Thyroid gland (tissue), 4 donors: ENCODE measurements at regions not wholly inside any gene's neighbourhood (a gene's known extent, or its start where the extent isn't known, plus 50 kb on each side); places are given as distances from the start of the nearest gene placed in this dataset.

Experiments
- DNase-seq, 2 donors: peaks; one replicate each; pipeline ENCODE4 v3.0.0-alpha.2; 2019
- H3K27ac ChIP-seq, 3 donors: fragments of 200-600 bp; sonication (generic); 1 replicate in 2 of 3; 2 replicates in 1 of 3; pipeline ENCODE4 v1.5.1; 2016 to 2019; ENCODE audit warnings: mild to moderate bottlenecking in 1 of 3, moderate library complexity in 1 of 3
- H3K27me3 ChIP-seq: fragments of 200-600 bp; sonication (generic); one replicate; pipeline ENCODE4 v1.5.1; 2019
- H3K36me3 ChIP-seq, 2 donors: fragments of 200-600 bp; sonication (generic); one replicate each; pipeline ENCODE4 v1.5.1; 2016 to 2019
- H3K4me1 ChIP-seq, 2 donors: fragments of 200-600 bp; sonication (generic); one replicate each; pipeline ENCODE4 v1.5.1; 2017 to 2019
- H3K4me3 ChIP-seq, 3 donors: fragments of 200-600 bp; sonication (generic); replicated peaks in 1 of 3; 1 replicate in 2 of 3; 2 replicates in 1 of 3; pipeline ENCODE4 v1.5.1; 2016; ENCODE audit warnings: mild to moderate bottlenecking in 1 of 3
- H3K9me3 ChIP-seq: fragments of 200-600 bp; sonication (generic); one replicate; pipeline ENCODE4 v1.5.1; 2017
- CTCF ChIP-seq, 6 experiments: fragments of 200-600 bp in 3 of 6; fragments of 450-650 bp in 3 of 6; sonication (generic) in 3 of 6; IDR thresholded peaks; one replicate each; pipeline ENCODE4 v1.5.1; 2016 to 2019; ENCODE audit warnings: antibody characterized with exemption in 6 of 6, mild to moderate bottlenecking in 2 of 6, inconsistent platforms in 1 of 6, moderate library complexity in 1 of 6
- POLR2A ChIP-seq, 2 donors: fragments of 450-650 bp; IDR thresholded peaks; one replicate each; pipeline ENCODE4 v1.6.1; 2017; ENCODE audit warnings: antibody characterized with exemption in 2 of 2, mild to moderate bottlenecking in 2 of 2, moderate library complexity in 1 of 2
- WGBS, 2 donors: methylation state at CpG; one replicate each; pipeline ENCODE4 v1.1.5; 2017; 5-methylcytosine and 5-hydroxymethylcytosine counted together
- intact Hi-C: fragments of 100-400 bp; cut with DNase I; formaldehyde crosslinking; loops from one replicate; pipeline ENCODE4 v1.15.1; 2023

- H3K4me3 ChIP-seq: no peak overlapping the region
- intact Hi-C loops: no loop called here
- no peaks in the 10 kb centered on the region for H3K4me1 ChIP-seq
- H3K27me3 ChIP-seq: no peaks in the 10 kb centered on the region
- H3K27ac ChIP-seq: no peak overlapping the region
- peaks cover 4 to 7% of the 10 kb centered on the region in 2 donors for H3K36me3 ChIP-seq
- no peak for DNase-seq
- WGBS, 2 donors: 87 to 93% methylated on average over 2 of the region's 2 CpGs
- H3K9me3 ChIP-seq: no peaks in the 10 kb centered on the region
- no peak for TF ChIP-seq CTCF (IDR thresholded peaks at IDR 0.05)
- TF ChIP-seq POLR2A (IDR thresholded peaks at IDR 0.05): no peak
Observed at GRCh38 chr17:21537302-21537701, 155.0 kb upstream of the KCNJ18 start.

- no peak for DNase-seq
- no peaks in the 10 kb centered on the region for H3K9me3 ChIP-seq
- whole genome bisulfite sequencing, 2 donors: 91 to 95% methylated on average over 1 of the region's 1 CpG
- peaks cover 4 to 7% of the 10 kb centered on the region in 2 donors for H3K36me3 ChIP-seq
- no peaks in the 10 kb centered on the region for H3K4me1 ChIP-seq
- TF ChIP-seq POLR2A (IDR thresholded peaks at IDR 0.05): no peak
- TF ChIP-seq CTCF (IDR thresholded peaks at IDR 0.05): no peak
- H3K4me3 ChIP-seq: no peak overlapping the region
- no peaks in the 10 kb centered on the region for H3K27me3 ChIP-seq
- intact Hi-C loops: no loop called here
- no peak overlapping the region for H3K27ac ChIP-seq
Observed at GRCh38 chr17:21538615-21539014, 153.7 kb upstream of the KCNJ18 start.

- no peaks in the 10 kb centered on the region for H3K27me3 ChIP-seq
- no peak for DNase-seq
- no peaks in the 10 kb centered on the region for H3K4me1 ChIP-seq
- 45 to 46% methylated on average over 2 of the region's 2 CpGs for WGBS, 2 donors
- peaks cover 4 to 7% of the 10 kb centered on the region in 2 donors for H3K36me3 ChIP-seq
- H3K27ac ChIP-seq: no peak overlapping the region
- no peaks in the 10 kb centered on the region for H3K9me3 ChIP-seq
- no peak overlapping the region for H3K4me3 ChIP-seq
- intact Hi-C loops: no loop called here
- no peak for TF ChIP-seq CTCF (IDR thresholded peaks at IDR 0.05)
- no peak for TF ChIP-seq POLR2A (IDR thresholded peaks at IDR 0.05)
Observed at GRCh38 chr17:21539146-21539545, 153.2 kb upstream of the KCNJ18 start.

- H3K36me3 ChIP-seq: no peaks in the 10 kb centered on the region
- no peak overlapping the region for H3K27ac ChIP-seq
- no peaks in the 10 kb centered on the region for H3K4me1 ChIP-seq
- TF ChIP-seq CTCF (IDR thresholded peaks at IDR 0.05) (no peak), POLR2A (IDR thresholded peaks at IDR 0.05) (no peak)
- H3K27me3 ChIP-seq: no peaks in the 10 kb centered on the region
- intact Hi-C loops: no loop called here
- H3K9me3 ChIP-seq: no peaks in the 10 kb centered on the region
- no peak overlapping the region for H3K4me3 ChIP-seq
- no peak for DNase-seq
- WGBS, 2 donors: 94 to 97% methylated on average over 5 of the region's 5 CpGs
Observed at GRCh38 chr17:21540502-21540901, 151.8 kb upstream of the KCNJ18 start.

GRCh38 chr17:21542070-21542469, 150.3 kb upstream of the KCNJ18 start:
- no peaks in the 10 kb centered on the region for H3K9me3 ChIP-seq
- H3K36me3 ChIP-seq: no peaks in the 10 kb centered on the region
- no peak overlapping the region for H3K4me3 ChIP-seq
- H3K27me3 ChIP-seq: no peaks in the 10 kb centered on the region
- intact Hi-C loops: no loop called here
- 83 to 90% methylated on average over 2 of the region's 2 CpGs for WGBS, 2 donors
- no peak overlapping the region for H3K27ac ChIP-seq
- TF ChIP-seq POLR2A (IDR thresholded peaks at IDR 0.05): no peak
- no peak for TF ChIP-seq CTCF (IDR thresholded peaks at IDR 0.05)
- DNase-seq: no peak
- no peaks in the 10 kb centered on the region for H3K4me1 ChIP-seq
